Skeletal muscle tissue (tissue), 3 donors: ENCODE measurements at regions not wholly inside any gene's neighbourhood (a gene's known extent, or its start where the extent isn't known, plus 50 kb on each side); places are given as distances from the start of the nearest gene placed in this dataset.
"Not testable (repeated sequence)": the region's sequence is repeated elsewhere in the genome, so short reads cannot be mapped to it uniquely, and the experiment has no call there.

Source experiments
- H3K27ac ChIP-seq: one replicate; pipeline ENCODE4 v1.7.0; 2013; ENCODE audit warnings: mild to moderate bottlenecking, low read depth, low read length, inconsistent platforms
- H3K27me3 ChIP-seq, 3 donors: one replicate each; pipeline ENCODE4 v1.7.0; 2013; ENCODE audit warnings: low read length in 3 of 3; ENCODE audit not compliant: control insufficient read depth in 3 of 3, insufficient read depth in 3 of 3
- H3K36me3 ChIP-seq, 3 donors: one replicate each; pipeline ENCODE4 v1.7.0; 2013; ENCODE audit warnings: low read length in 3 of 3; ENCODE audit not compliant: control insufficient read depth in 3 of 3, insufficient read depth in 3 of 3
- H3K4me1 ChIP-seq, 3 donors: one replicate each; pipeline ENCODE4 v1.7.0; 2013; ENCODE audit warnings: low read length in 3 of 3, mild to moderate bottlenecking in 3 of 3; ENCODE audit not compliant: control insufficient read depth in 3 of 3, insufficient read depth in 3 of 3
- H3K4me3 ChIP-seq, 3 donors: one replicate each; pipeline ENCODE4 v1.7.0; 2013; ENCODE audit warnings: low read length in 3 of 3
- H3K9ac ChIP-seq, 3 donors: one replicate each; pipeline ENCODE4 v1.7.0; 2013; ENCODE audit warnings: low read length in 3 of 3, mild to moderate bottlenecking in 3 of 3, moderate library complexity in 2 of 3, low read depth in 1 of 3
- H3K9me3 ChIP-seq, 3 donors: one replicate each; pipeline ENCODE4 v1.7.0; 2013; ENCODE audit warnings: low read length in 3 of 3; ENCODE audit not compliant: control insufficient read depth in 3 of 3
- donor health status: Osteomylitis.

GRCh38 chr21:25490742-25491141 lies 116.5 kb downstream of the MRPL39 start:
- no peak overlapping the region for H3K27ac ChIP-seq

GRCh38 chr21:25489673-25490072 lies 117.6 kb downstream of the MRPL39 start:
- no peaks in the 10 kb centered on the region for H3K27me3 ChIP-seq
- no peak overlapping the region for H3K4me3 ChIP-seq
- no peak overlapping the region for H3K27ac ChIP-seq
- no peak overlapping the region for H3K9ac ChIP-seq
- H3K4me1 ChIP-seq: no peaks in the 10 kb centered on the region
- H3K9me3 ChIP-seq: no peaks in the 10 kb centered on the region
- H3K36me3 ChIP-seq: no peaks in the 10 kb centered on the region

More at GRCh38 chr21:25490742-25491141, 116.5 kb downstream of the MRPL39 start:
- Histone ChIP-seq H3K9ac (no peak overlapping the region), H3K4me1 (no peaks in the 10 kb centered on the region), H3K9me3 (no peaks in the 10 kb centered on the region), H3K36me3 (no peaks in the 10 kb centered on the region), H3K27me3 (no peaks in the 10 kb centered on the region), H3K4me3 (no peak overlapping the region)

GRCh38 chr21:25487046-25487594 lies 120.2 kb downstream of the MRPL39 start:
- Histone ChIP-seq H3K4me1 (no peaks in the 10 kb centered on the region), H3K4me3 (no peak overlapping the region), H3K9ac (no peak overlapping the region), H3K27me3 (no peaks in the 10 kb centered on the region), H3K27ac (no peak overlapping the region), H3K9me3 (peaks cover 0 to under 1% (median 0%) of the 10 kb centered on the region in 3 donors), H3K36me3 (no peaks in the 10 kb centered on the region)

GRCh38 chr21:25485914-25486313 lies 121.4 kb downstream of the MRPL39 start:
- no peak overlapping the region for H3K9ac ChIP-seq
- H3K27ac ChIP-seq: no peak overlapping the region

GRCh38 chr21:25467896-25468295 lies 139.4 kb downstream of the MRPL39 start:
- no peak overlapping the region for H3K27ac ChIP-seq
- H3K9ac ChIP-seq: no peak overlapping the region
- H3K36me3 ChIP-seq: no peaks in the 10 kb centered on the region
- no peaks in the 10 kb centered on the region for H3K4me1 ChIP-seq
- no peaks in the 10 kb centered on the region for H3K9me3 ChIP-seq
- H3K27me3 ChIP-seq: no peaks in the 10 kb centered on the region
- no peak overlapping the region for H3K4me3 ChIP-seq

More at GRCh38 chr21:25485914-25486313, 121.4 kb downstream of the MRPL39 start:
- Histone ChIP-seq H3K9me3 (peaks cover 0 to 2% (median 0%) of the 10 kb centered on the region in 3 donors), H3K4me3 (no peak overlapping the region), H3K36me3 (no peaks in the 10 kb centered on the region), H3K27me3 (no peaks in the 10 kb centered on the region), H3K4me1 (no peaks in the 10 kb centered on the region)

GRCh38 chr21:25467071-25467470 lies 140.2 kb downstream of the MRPL39 start:
- not testable (repeated sequence) for H3K9ac ChIP-seq, H3K27me3 ChIP-seq, H3K36me3 ChIP-seq, H3K27ac ChIP-seq, H3K4me1 ChIP-seq, H3K4me3 ChIP-seq, H3K9me3 ChIP-seq

- no peaks in the 10 kb centered on the region for H3K36me3 ChIP-seq
- no peak overlapping the region for H3K27ac ChIP-seq
- no peak overlapping the region for H3K9ac ChIP-seq
- no peaks in the 10 kb centered on the region for H3K27me3 ChIP-seq
- H3K4me3 ChIP-seq: no peak overlapping the region
- no peaks in the 10 kb centered on the region for H3K9me3 ChIP-seq
- H3K4me1 ChIP-seq: no peaks in the 10 kb centered on the region
Observed at GRCh38 chr21:25466470-25466869, 140.8 kb downstream of the MRPL39 start.

- Histone ChIP-seq H3K27ac (no peak overlapping the region), H3K9me3 (no peaks in the 10 kb centered on the region), H3K9ac (no peak overlapping the region), H3K4me1 (no peaks in the 10 kb centered on the region), H3K4me3 (no peak overlapping the region), H3K27me3 (no peaks in the 10 kb centered on the region), H3K36me3 (no peaks in the 10 kb centered on the region)
Observed at GRCh38 chr21:25465263-25465662, 142.0 kb downstream of the MRPL39 start.

- Histone ChIP-seq H3K4me3 (no peak overlapping the region), H3K27me3 (no peaks in the 10 kb centered on the region), H3K4me1 (no peaks in the 10 kb centered on the region), H3K9ac (no peak overlapping the region), H3K9me3 (no peaks in the 10 kb centered on the region), H3K27ac (no peak overlapping the region), H3K36me3 (no peaks in the 10 kb centered on the region)
Observed at GRCh38 chr21:25464275-25464674, 143.0 kb downstream of the MRPL39 start.

- Histone ChIP-seq H3K4me1 (no peaks in the 10 kb centered on the region), H3K9ac (no peak overlapping the region), H3K4me3 (no peak overlapping the region), H3K9me3 (no peaks in the 10 kb centered on the region), H3K36me3 (no peaks in the 10 kb centered on the region), H3K27me3 (no peaks in the 10 kb centered on the region), H3K27ac (no peak overlapping the region)
Observed at GRCh38 chr21:25462517-25462971, 144.7 kb downstream of the MRPL39 start.
